GM12878 (cell line): ENCODE measurements at regions not wholly inside any gene's neighbourhood (a gene's known extent, or its start where the extent isn't known, plus 50 kb on each side); places are given as distances from the start of the nearest gene placed in this dataset.

ENCODE experiments used
- ATAC-seq: fragments of 200-7000 bp; cut with Tn5 transposase; 3 replicates; pipeline ENCODE4 v1.9.1; 2020; ENCODE audit warnings: mild to moderate bottlenecking, moderate library complexity
- BruUV-seq: library from RNA; stranded (reverse); fragments of 400-500 nt; replicated peaks from 2 replicates; lab custom pipeline; 2021; lab: Mats Ljungman, UMichigan
- CTCF ChIA-PET: fragments of 300-600 bp; sonication (Branson Sonifier 250); formaldehyde crosslinking; extraction: SDS; loops from one replicate; lab custom pipeline; 2021; ENCODE audit warnings: inconsistent platforms; lab: Yijun Ruan, JAX
- POLR2A ChIA-PET: fragments of 350-600 bp; formaldehyde crosslinking; extraction: SDS; loops from one replicate; lab custom pipeline; 2021; ENCODE audit warnings: inconsistent platforms; lab: Charles Lee
- RAD21 ChIA-PET: fragments of 300-600 bp; sonication (Branson Sonifier 250); formaldehyde crosslinking; loops from one replicate; lab custom pipeline; 2023; ENCODE audit warnings: antibody characterized with exemption; ENCODE audit not compliant: unreplicated experiment; lab: Charles Lee
- SMC1A ChIA-PET: fragments of 300-600 bp; sonication (Branson Sonifier 250); formaldehyde crosslinking; loops from one replicate; lab custom pipeline; 2023; ENCODE audit not compliant: unreplicated experiment, uncharacterized antibody; lab: Charles Lee
- DNase-seq: peaks from one replicate; pipeline ENCODE4 v3.0.0-alpha.2; 2011; ENCODE audit warnings: low read depth, low spot score
- FAIRE-seq: peaks from 3 replicates; lab custom pipeline; 2011; peaks lifted over from hg19 to GRCh38; lab: Jason Lieb, UNC
- H2AFZ ChIP-seq: 2 replicates; pipeline ENCODE4 v1.6.0; 2011; ENCODE audit warnings: low read depth, low read length, control low read depth; ENCODE audit not compliant: control insufficient read depth
- H3K27ac ChIP-seq: 2 replicates; pipeline ENCODE4 v1.5.1; 2011; ENCODE audit warnings: control low read depth; ENCODE audit not compliant: control insufficient read depth, insufficient read depth
- H3K27me3 ChIP-seq, 2 experiments: replicated peaks in 1 of 2; 2 replicates each; pipeline versions ENCODE4 v1.6.0 to v1.6.1; 2011; ENCODE audit warnings: low read length in 1 of 2; ENCODE audit not compliant: control insufficient read depth in 2 of 2, insufficient read depth in 2 of 2
- H3K36me3 ChIP-seq, 2 experiments: 2 replicates each; pipeline ENCODE4 v1.5.1; 2011; ENCODE audit warnings: low read length in 1 of 2; ENCODE audit not compliant: control insufficient read depth in 2 of 2, insufficient read depth in 2 of 2
- H3K4me1 ChIP-seq: 2 replicates; pipeline ENCODE4 v1.6.1; 2011; ENCODE audit warnings: mild to moderate bottlenecking, low read length, moderate library complexity, mixed read lengths; ENCODE audit not compliant: control insufficient read depth, insufficient read depth
- H3K4me2 ChIP-seq: 2 replicates; pipeline ENCODE4 v1.6.0; 2011; ENCODE audit warnings: control low read depth; ENCODE audit not compliant: control insufficient read depth, insufficient read depth
- H3K4me3 ChIP-seq: fragments of 200-600 bp; sonication (generic); 2 replicates; pipeline ENCODE4 v1.5.1; 2016
- H3K79me2 ChIP-seq: 2 replicates; pipeline ENCODE4 v1.6.0; 2011; ENCODE audit warnings: low read length; ENCODE audit not compliant: control insufficient read depth, insufficient read depth
- H3K9ac ChIP-seq: 2 replicates; pipeline ENCODE4 v1.8.0; 2011; ENCODE audit warnings: low read length, control low read depth, mixed read lengths; ENCODE audit not compliant: control insufficient read depth, insufficient read depth
- H3K9me3 ChIP-seq: replicated peaks from 3 replicates; pipeline ENCODE4 v1.5.1; 2011; ENCODE audit warnings: mild to moderate bottlenecking, low read length; ENCODE audit not compliant: control insufficient read depth, insufficient read depth
- H4K20me1 ChIP-seq: 2 replicates; pipeline ENCODE4 v1.6.0; 2011; ENCODE audit not compliant: control insufficient read depth, insufficient read depth
- BACH1 ChIP-seq: fragments of 450-650 bp; IDR thresholded peaks from 2 replicates; pipeline ENCODE4 v1.6.1; 2017; ENCODE audit warnings: mild to moderate bottlenecking, borderline replicate concordance
- CREB1 ChIP-seq: IDR thresholded peaks from 2 replicates; pipeline ENCODE4 v1.6.1; 2012; ENCODE audit warnings: low read depth, mild to moderate bottlenecking, inconsistent platforms
- E2F4 ChIP-seq: IDR thresholded peaks from 2 replicates; pipeline ENCODE4 v1.6.1; 2012; ENCODE audit warnings: low read depth, low read length, improper control_type of control experiment
- FOXK2 ChIP-seq: fragments of 450-650 bp; IDR thresholded peaks from 2 replicates; pipeline ENCODE4 v1.6.1; 2017; ENCODE audit warnings: mild to moderate bottlenecking, moderate library complexity
- HDAC6 ChIP-seq: fragments of 200-600 bp; sonication (generic); IDR thresholded peaks from one replicate; pipeline ENCODE4 v1.8.0; 2017; ENCODE audit warnings: antibody characterized with exemption; ENCODE audit not compliant: unreplicated experiment
- NFXL1 ChIP-seq: fragments of 450-650 bp; IDR thresholded peaks from 2 replicates; pipeline ENCODE4 v1.6.1; 2017; ENCODE audit warnings: antibody characterized with exemption, mild to moderate bottlenecking, borderline replicate concordance
- NRF1 ChIP-seq: conservative IDR thresholded peaks from 2 replicates; pipeline ENCODE4 v1.6.1; 2011; ENCODE audit warnings: mild to moderate bottlenecking, low read depth, low read length, improper control_type of control experiment
- POLR2AphosphoS2 ChIP-seq: IDR thresholded peaks from 2 replicates; pipeline ENCODE4 v1.6.1; 2011; ENCODE audit warnings: low read depth, mild to moderate bottlenecking, low read length, improper control_type of control experiment, moderate library complexity
- RAD21 ChIP-seq: IDR thresholded peaks from 2 replicates; pipeline ENCODE4 v1.6.1; 2011; ENCODE audit warnings: mild to moderate bottlenecking, low read depth, low read length, moderate library complexity; ENCODE audit not compliant: insufficient read depth
- SIN3A ChIP-seq: IDR thresholded peaks from 2 replicates; pipeline ENCODE4 v1.6.1; 2012; ENCODE audit warnings: low read depth, low read length, improper control_type of control experiment
- SREBF1 ChIP-seq: IDR thresholded peaks from 2 replicates; pipeline ENCODE4 v1.6.1; 2012; ENCODE audit warnings: mild to moderate bottlenecking, low read length
- TCF12 ChIP-seq: IDR thresholded peaks from 2 replicates; pipeline ENCODE4 v1.6.1; 2011; ENCODE audit warnings: low read depth, mild to moderate bottlenecking, low read length
- WGBS: methylation state at CpG from one replicate; pipeline ENCODE4 v1.1.6; 2016; ENCODE audit warnings: low lambda C conversion rate; ENCODE audit not compliant: insufficient replicate concordance, insufficient coverage; ENCODE audit errors: missing lambda C conversion rate; 5-methylcytosine and 5-hydroxymethylcytosine counted together
- in situ Hi-C: fragments of 300-500 bp; cut with MboI; formaldehyde crosslinking; loops from 9 replicates; pipeline ENCODE4 v1.14.3; 2018; ENCODE audit warnings: mixed read lengths
- intact Hi-C: fragments of 100-400 bp; cut with micrococcal nuclease; formaldehyde crosslinking; loops from one replicate; pipeline ENCODE4 v1.14.2; 2022; ENCODE audit not compliant: unreplicated experiment
- TF ChIP-seq, protein P1 (sequence below): IDR thresholded peaks from 2 replicates; pipeline ENCODE4 v1.6.1; 2012; ENCODE audit warnings: low read length, inconsistent platforms
- TF ChIP-seq, protein P2 (sequence below): fragments of 450-650 bp; IDR thresholded peaks from 2 replicates; pipeline ENCODE4 v1.6.1; 2016; ENCODE audit warnings: mild to moderate bottlenecking

GRCh38 chr13:53324656-53325055 is 296.0 kb downstream of the OLFM4 start:
- intact Hi-C loops, result no loop called here
- FAIRE-seq (no peak), ATAC-seq (no peak), DNase-seq (no peak)
- H3K27ac ChIP-seq, result no peak overlapping the region
- WGBS, result 12% methylated on average over 2 of the region's 2 CpGs
- H3K9ac ChIP-seq, result no peak overlapping the region
- no peaks in the 10 kb centered on the region for H3K27me3 ChIP-seq
- no peaks in the 10 kb centered on the region for H4K20me1 ChIP-seq
- RAD21 ChIA-PET, result no interaction called here
- POLR2A ChIA-PET, result no interaction called here
- no peaks in the 10 kb centered on the region for H3K79me2 ChIP-seq
- CTCF ChIA-PET, result interaction anchor here (1.1 kb wide), 1 partner anchor 46 kb away, joined by 3 read pairs; no protein-coding TSS in a partner anchor
- H3K4me1 ChIP-seq, result no peaks in the 10 kb centered on the region
- no peak overlapping the region for H3K4me3 ChIP-seq
- no peak for TF ChIP-seq POLR2AphosphoS2
- no peak overlapping the region for H2AFZ ChIP-seq
- no peaks in the 10 kb centered on the region for H3K9me3 ChIP-seq
- in situ Hi-C loops, result no loop called here
- H3K36me3 ChIP-seq, result no peaks in the 10 kb centered on the region
- SMC1A ChIA-PET, result no interaction called here
- no peak overlapping the region for H3K4me2 ChIP-seq
- no TSS peak for BruUV-seq

GRCh38 chr13:53326716-53327115 is 298.1 kb downstream of the OLFM4 start:
- H3K27me3 ChIP-seq, result no peaks in the 10 kb centered on the region
- CTCF ChIA-PET, result interaction anchor here (1.1 kb wide), 1 partner anchor 13 kb away, joined by 3 read pairs; no protein-coding TSS in a partner anchor
- RAD21 ChIA-PET, result no interaction called here
- in situ Hi-C loops (no loop called here), intact Hi-C loops (no loop called here)
- ATAC-seq (no peak), FAIRE-seq (no peak), DNase-seq (no peak)
- TF ChIP-seq SREBF1, result no peak
- TF ChIP-seq, protein P1, sequence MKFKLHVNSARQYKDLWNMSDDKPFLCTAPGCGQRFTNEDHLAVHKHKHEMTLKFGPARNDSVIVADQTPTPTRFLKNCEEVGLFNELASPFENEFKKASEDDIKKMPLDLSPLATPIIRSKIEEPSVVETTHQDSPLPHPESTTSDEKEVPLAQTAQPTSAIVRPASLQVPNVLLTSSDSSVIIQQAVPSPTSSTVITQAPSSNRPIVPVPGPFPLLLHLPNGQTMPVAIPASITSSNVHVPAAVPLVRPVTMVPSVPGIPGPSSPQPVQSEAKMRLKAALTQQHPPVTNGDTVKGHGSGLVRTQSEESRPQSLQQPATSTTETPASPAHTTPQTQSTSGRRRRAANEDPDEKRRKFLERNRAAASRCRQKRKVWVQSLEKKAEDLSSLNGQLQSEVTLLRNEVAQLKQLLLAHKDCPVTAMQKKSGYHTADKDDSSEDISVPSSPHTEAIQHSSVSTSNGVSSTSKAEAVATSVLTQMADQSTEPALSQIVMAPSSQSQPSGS, result no peak
- TF ChIP-seq FOXK2, result no peak
- TF ChIP-seq BACH1, result no peak
- TF ChIP-seq NFXL1, result no peak
- TF ChIP-seq SIN3A, result no peak
- TF ChIP-seq HDAC6, result no peak
- TF ChIP-seq RAD21, result no peak
- no peak for TF ChIP-seq CREB1
- TF ChIP-seq TCF12, result no peak
- TF ChIP-seq E2F4, result no peak
- TF ChIP-seq, protein P2, sequence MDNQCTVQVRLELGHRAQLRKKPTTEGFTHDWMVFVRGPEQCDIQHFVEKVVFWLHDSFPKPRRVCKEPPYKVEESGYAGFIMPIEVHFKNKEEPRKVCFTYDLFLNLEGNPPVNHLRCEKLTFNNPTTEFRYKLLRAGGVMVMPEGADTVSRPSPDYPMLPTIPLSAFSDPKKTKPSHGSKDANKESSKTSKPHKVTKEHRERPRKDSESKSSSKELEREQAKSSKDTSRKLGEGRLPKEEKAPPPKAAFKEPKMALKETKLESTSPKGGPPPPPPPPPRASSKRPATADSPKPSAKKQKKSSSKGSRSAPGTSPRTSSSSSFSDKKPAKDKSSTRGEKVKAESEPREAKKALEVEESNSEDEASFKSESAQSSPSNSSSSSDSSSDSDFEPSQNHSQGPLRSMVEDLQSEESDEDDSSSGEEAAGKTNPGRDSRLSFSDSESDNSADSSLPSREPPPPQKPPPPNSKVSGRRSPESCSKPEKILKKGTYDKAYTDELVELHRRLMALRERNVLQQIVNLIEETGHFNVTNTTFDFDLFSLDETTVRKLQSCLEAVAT, result no peak
- TF ChIP-seq NRF1, result no peak
- H3K27ac ChIP-seq, result no peak overlapping the region
- H3K9ac ChIP-seq, result no peak overlapping the region
- H3K36me3 ChIP-seq, result no peaks in the 10 kb centered on the region
- no peak overlapping the region for H2AFZ ChIP-seq
- H3K4me3 ChIP-seq, result no peak overlapping the region
- H3K4me2 ChIP-seq, result no peak overlapping the region
- POLR2A ChIA-PET, result no interaction called here
- BruUV-seq, result no TSS peak
- H3K4me1 ChIP-seq, result no peaks in the 10 kb centered on the region
- 0% methylated on average over 1 of the region's 1 CpG for WGBS
- H4K20me1 ChIP-seq, result no peaks in the 10 kb centered on the region
- SMC1A ChIA-PET, result no interaction called here
- no peaks in the 10 kb centered on the region for H3K79me2 ChIP-seq
- H3K9me3 ChIP-seq, result no peaks in the 10 kb centered on the region
